ENCODE measurements at regions not wholly inside any gene's neighbourhood (a gene's known extent, or its start where the extent isn't known, plus 50 kb on each side); places are given as distances from the start of the nearest gene placed in this dataset.

DNA sequence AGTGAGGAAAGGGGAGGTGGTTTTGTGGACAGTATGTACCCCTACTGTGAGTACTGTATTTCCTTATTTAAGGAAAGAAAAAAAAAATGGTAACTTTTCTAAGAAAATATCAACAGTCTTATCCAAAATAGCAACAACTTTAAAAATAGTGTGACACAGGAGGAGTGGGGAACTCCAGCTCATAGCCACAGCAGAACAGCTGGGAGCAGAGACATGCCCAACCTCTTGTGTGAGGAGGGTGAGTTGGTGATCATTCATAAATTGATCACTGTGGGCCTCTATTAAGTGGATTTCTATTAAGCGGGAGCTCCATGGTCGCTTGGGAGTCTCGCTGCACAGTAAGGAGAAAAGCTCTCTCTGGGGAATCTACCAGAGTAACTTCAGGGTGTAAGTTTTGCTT, 158.8 kb upstream of the DUSP10 start:
- no peaks in the 10 kb centered on the region for H3K9me2 ChIP-seq (ENCODE audit: insufficient read depth)
- H3K4me1 ChIP-seq (ENCODE audit: insufficient read depth): peaks cover 11% of the 10 kb centered on the region; the same call in 1 of the 2 replicates
- no peak for DNase-seq
- H3K27ac ChIP-seq: no peak overlapping the region
- H2AFZ ChIP-seq: no peak overlapping the region
- H3K9me3 ChIP-seq (ENCODE audit: low read depth): no peaks in the 10 kb centered on the region
- in situ Hi-C loops (cut with MboI): no loop called here
- no peak for TF ChIP-seq EZH2 (IDR thresholded peaks at IDR 0.05; ENCODE audit: insufficient read depth, poor library complexity, severe bottlenecking)
- H3K9ac ChIP-seq: no peak overlapping the region
- H3K27me3 ChIP-seq (replicated peaks; ENCODE audit: insufficient read depth): no peaks in the 10 kb centered on the region
- no peak overlapping the region for H3K4me2 ChIP-seq (ENCODE audit: unreplicated experiment)
- 95 to 99% methylated on average over 3 of the region's 3 CpGs for WGBS, 2 experiments (ENCODE audit: low coverage in 1 of 2, low lambda C conversion rate in 2 of 2, missing lambda C conversion rate in 2 of 2)
- no peaks in the 10 kb centered on the region for H3K36me3 ChIP-seq (ENCODE audit: low read depth)
- no peak overlapping the region for H3K4me3 ChIP-seq
- no peaks in the 10 kb centered on the region for H4K20me1 ChIP-seq (ENCODE audit: insufficient read depth)
- H3F3A ChIP-seq (ENCODE audit: insufficient read depth): 0 out of 2 replicates have a peak, but pooled peaks cover 9% of the 10 kb centered on the region
- H3K79me2 ChIP-seq (ENCODE audit: insufficient read depth): no peaks in the 10 kb centered on the region

DNA sequence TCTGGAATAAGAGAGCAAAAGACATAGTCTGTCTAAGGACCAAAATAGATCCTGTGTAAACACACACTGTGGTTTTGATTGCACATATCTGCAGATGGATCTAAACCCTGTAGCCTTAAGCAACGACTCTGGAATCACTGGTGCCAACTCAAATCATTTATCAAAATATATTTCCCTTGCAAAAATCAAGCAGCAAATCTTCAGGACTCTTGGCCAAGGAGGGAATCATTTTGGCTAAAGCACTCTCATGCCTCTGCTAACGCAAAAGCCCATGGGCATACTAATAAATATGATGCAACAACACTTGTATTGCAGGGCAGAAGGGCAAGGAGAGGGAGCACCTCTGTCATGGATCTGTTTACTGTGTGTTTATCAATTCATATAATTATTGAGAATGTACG, 155.4 kb upstream of the DUSP10 start:
- Histone ChIP-seq H3K27ac (no peak overlapping the region), H3K79me2 (ENCODE audit: insufficient read depth) (no peaks in the 10 kb centered on the region), H3K4me2 (ENCODE audit: unreplicated experiment) (peak overlapping the region; percentile 11), H3K9me2 (ENCODE audit: insufficient read depth) (no peaks in the 10 kb centered on the region), H3K9me3 (ENCODE audit: low read depth) (no peaks in the 10 kb centered on the region), H3K27me3 (replicated peaks; ENCODE audit: insufficient read depth) (no peaks in the 10 kb centered on the region), H3K4me1 (ENCODE audit: insufficient read depth) (peaks cover 16% of the 10 kb centered on the region), H2AFZ (peak overlapping the region; percentile 39), H3K9ac (no peak overlapping the region), H3K4me3 (no peak overlapping the region), H4K20me1 (ENCODE audit: insufficient read depth) (no peaks in the 10 kb centered on the region), H3K36me3 (ENCODE audit: low read depth) (no peaks in the 10 kb centered on the region), H3F3A (ENCODE audit: insufficient read depth) (0 out of 2 replicates have a peak, but pooled peaks cover 9% of the 10 kb centered on the region)
- TF ChIP-seq EZH2 (IDR thresholded peaks at IDR 0.05; ENCODE audit: insufficient read depth, poor library complexity, severe bottlenecking) (no peak), EZH2phosphoT487 (IDR thresholded peaks at IDR 0.05; ENCODE audit: insufficient read depth, low read depth) (no peak)
- DNase-seq: peak; percentile 35
- in situ Hi-C loops (cut with MboI): no loop called here
- 27 to 34% methylated on average over 3 of the region's 3 CpGs for WGBS, 2 experiments (ENCODE audit: low coverage in 1 of 2, low lambda C conversion rate in 2 of 2, missing lambda C conversion rate in 2 of 2)

DNA sequence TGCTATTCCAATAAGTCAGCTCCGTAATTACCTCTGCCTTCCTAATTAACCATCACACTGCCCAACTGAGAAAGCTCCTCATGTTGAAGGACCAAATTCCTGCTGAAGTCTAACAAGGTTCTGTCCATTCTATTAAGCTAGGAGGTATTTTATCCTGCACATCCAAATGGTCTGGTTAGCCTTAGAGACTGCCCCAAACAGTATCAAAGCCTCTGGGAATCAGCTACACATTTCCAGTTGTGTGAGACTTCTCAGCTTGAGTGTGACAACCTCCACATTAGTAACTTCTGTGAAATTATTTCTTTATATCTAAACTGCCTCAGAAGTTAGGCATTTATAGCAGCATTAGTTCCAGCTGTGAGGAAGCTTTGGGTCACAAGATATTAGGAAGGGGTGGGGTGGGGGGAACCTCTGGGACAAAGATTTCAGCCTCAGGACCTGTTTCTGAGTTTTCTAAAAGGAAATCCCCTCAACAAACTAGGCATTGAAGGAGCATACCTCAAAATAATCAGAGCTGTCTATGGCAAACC, 150.5 kb upstream of the DUSP10 start:
- peaks cover 29% of the 10 kb centered on the region; the same call in 1 of the 2 replicates for H3F3A ChIP-seq (ENCODE audit: insufficient read depth)
- 0 out of 2 replicates have a peak overlapping the region, but pooled peaks have one; percentile 5 for H3K9ac ChIP-seq
- H3K9me2 ChIP-seq (ENCODE audit: insufficient read depth): no peaks in the 10 kb centered on the region
- DNase-seq: peak; percentile 22
- TF ChIP-seq EZH2 (IDR thresholded peaks at IDR 0.05; ENCODE audit: insufficient read depth, poor library complexity, severe bottlenecking): no peak
- TF ChIP-seq EZH2phosphoT487 (IDR thresholded peaks at IDR 0.05; ENCODE audit: insufficient read depth, low read depth): no peak
- peak overlapping the region; percentile 21; the same call in 1 of the 2 replicates for H3K27ac ChIP-seq
- 29 to 37% methylated on average over 1 of the region's 1 CpG for WGBS, 2 experiments (ENCODE audit: low coverage in 1 of 2, low lambda C conversion rate in 2 of 2, missing lambda C conversion rate in 2 of 2)
- H3K36me3 ChIP-seq (ENCODE audit: low read depth): no peaks in the 10 kb centered on the region
- peak overlapping the region; percentile 33 for H2AFZ ChIP-seq
- peaks cover 31% of the 10 kb centered on the region for H3K4me1 ChIP-seq (ENCODE audit: insufficient read depth)
- in situ Hi-C loops (cut with MboI): no loop called here
- no peak overlapping the region for H3K4me3 ChIP-seq
- H3K4me2 ChIP-seq (ENCODE audit: unreplicated experiment): peak overlapping the region; percentile 51
- H3K79me2 ChIP-seq (ENCODE audit: insufficient read depth): no peaks in the 10 kb centered on the region
- H4K20me1 ChIP-seq (ENCODE audit: insufficient read depth): no peaks in the 10 kb centered on the region
- H3K27me3 ChIP-seq (replicated peaks; ENCODE audit: insufficient read depth): no peaks in the 10 kb centered on the region
- H3K9me3 ChIP-seq (ENCODE audit: low read depth): no peaks in the 10 kb centered on the region

DNA sequence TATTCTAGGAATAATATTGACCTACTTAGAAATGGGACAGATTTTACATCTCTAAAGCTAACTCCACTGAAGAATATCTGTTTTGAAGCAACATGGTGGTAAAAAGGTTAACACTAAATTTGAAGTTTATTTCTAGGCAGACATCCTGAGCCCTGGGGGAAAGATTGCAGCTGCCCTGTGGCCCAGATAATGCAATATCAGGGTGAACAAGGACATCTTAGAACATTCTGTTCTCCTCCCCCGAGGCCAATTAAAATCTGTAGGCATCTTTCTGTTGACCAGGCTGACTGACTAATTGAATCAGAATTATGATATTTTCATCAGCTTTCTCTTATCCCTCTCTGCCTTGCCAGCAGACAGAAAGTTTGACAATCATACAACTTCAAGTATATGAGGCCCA, 149.8 kb upstream of the DUSP10 start:
- Histone ChIP-seq H3F3A (ENCODE audit: insufficient read depth) (peaks cover 29% of the 10 kb centered on the region; the same call in 1 of the 2 replicates), H3K36me3 (ENCODE audit: low read depth) (no peaks in the 10 kb centered on the region), H3K79me2 (ENCODE audit: insufficient read depth) (no peaks in the 10 kb centered on the region), H3K27ac (peak overlapping the region; percentile 21; the same call in 1 of the 2 replicates), H3K9me3 (ENCODE audit: low read depth) (no peaks in the 10 kb centered on the region), H3K4me3 (no peak overlapping the region), H4K20me1 (ENCODE audit: insufficient read depth) (no peaks in the 10 kb centered on the region), H3K4me2 (ENCODE audit: unreplicated experiment) (peak overlapping the region; percentile 51), H3K4me1 (ENCODE audit: insufficient read depth) (peaks cover 31% of the 10 kb centered on the region), H3K27me3 (replicated peaks; ENCODE audit: insufficient read depth) (no peaks in the 10 kb centered on the region), H3K9ac (no peak overlapping the region), H3K9me2 (ENCODE audit: insufficient read depth) (no peaks in the 10 kb centered on the region), H2AFZ (peak overlapping the region; percentile 33)
- peak; percentile 48 for DNase-seq
- TF ChIP-seq EZH2 (IDR thresholded peaks at IDR 0.05; ENCODE audit: insufficient read depth, poor library complexity, severe bottlenecking) (no peak), EZH2phosphoT487 (IDR thresholded peaks at IDR 0.05; ENCODE audit: insufficient read depth, low read depth) (no peak)
- in situ Hi-C loops (cut with MboI): no loop called here
- WGBS, 2 experiments (ENCODE audit: low coverage in 1 of 2, low lambda C conversion rate in 2 of 2, missing lambda C conversion rate in 2 of 2): 0 to 4% methylated on average over 1 of the region's 1 CpG

Data from GM23248 (cell line).